Ovary (tissue), 7 donors: ENCODE measurements at regions not wholly inside any gene's neighbourhood (a gene's known extent, or its start where the extent isn't known, plus 50 kb on each side); places are given as distances from the start of the nearest gene placed in this dataset.

Experiments
- DNase-seq, 5 donors: peaks; one replicate each; pipeline ENCODE4 v3.0.0-alpha.2; 2019 to 2020
- H3K27ac ChIP-seq, 2 donors: fragments of 200-600 bp; one replicate each; pipeline versions ENCODE4 v1.5.1 to v1.8.0; 2019 to 2022
- H3K27me3 ChIP-seq: fragments of 200-600 bp; one replicate; pipeline ENCODE4 v1.8.0; 2022
- H3K36me3 ChIP-seq: fragments of 200-600 bp; sonication (generic); one replicate; pipeline ENCODE4 v1.5.1; 2019
- H3K4me1 ChIP-seq: one replicate; pipeline ENCODE4 v1.8.1; 2013; ENCODE audit warnings: mild to moderate bottlenecking, moderate library complexity; ENCODE audit not compliant: insufficient read depth
- H3K4me3 ChIP-seq: fragments of 200-600 bp; sonication (generic); one replicate; pipeline ENCODE4 v1.5.1; 2017
- H3K9me3 ChIP-seq, 2 donors: fragments of 200-600 bp in 1 of 2; sonication (generic) in 1 of 2; one replicate each; pipeline versions ENCODE4 v1.5.1 to v1.8.1; 2013 to 2019; ENCODE audit warnings: mild to moderate bottlenecking in 1 of 2, moderate library complexity in 1 of 2
- CTCF ChIP-seq, 3 donors: fragments of 450-650 bp in 2 of 3; fragments of 200-600 bp in 1 of 3; IDR thresholded peaks; one replicate each; pipeline versions ENCODE4 v1.5.1 to v1.8.0; 2016 to 2022; ENCODE audit warnings: antibody characterized with exemption in 3 of 3, mild to moderate bottlenecking in 1 of 3
- EP300 ChIP-seq: sonication (generic); formaldehyde crosslinking; IDR thresholded peaks from one replicate; pipeline ENCODE4 v1.6.1; 2017; ENCODE audit warnings: antibody characterized with exemption
- POLR2A ChIP-seq: fragments of 450-650 bp; IDR thresholded peaks from one replicate; pipeline ENCODE4 v1.6.1; 2017; ENCODE audit warnings: antibody characterized with exemption, mild to moderate bottlenecking, moderate library complexity
- WGBS, 3 donors: extraction: QIAGEN DNeasy Blood & Tissue Kit in 1 of 3; methylation state at CpG; one replicate each; pipeline versions ENCODE4 v1.1.5 to v1.1.7; 2013 to 2017; 5-methylcytosine and 5-hydroxymethylcytosine counted together
- intact Hi-C, 4 donors: fragments of 100-400 bp; cut with DNase I; formaldehyde crosslinking; loops; one replicate each; pipeline versions ENCODE4 v1.11.0 to v1.15.1; 2022 to 2023
- donor health status: DM: no; HTN: no; CAD: no; lungs with moderate emphysema.
- donor health status: DM: no; HTN: no; CAD: no.
- donor health status: Bipolar disorder and iron deficiency.
- donor health status: DM: no; HTN: no; CAD: no.
- donor health status: DM: yes; HTN: yes; CAD: no.

DNA sequence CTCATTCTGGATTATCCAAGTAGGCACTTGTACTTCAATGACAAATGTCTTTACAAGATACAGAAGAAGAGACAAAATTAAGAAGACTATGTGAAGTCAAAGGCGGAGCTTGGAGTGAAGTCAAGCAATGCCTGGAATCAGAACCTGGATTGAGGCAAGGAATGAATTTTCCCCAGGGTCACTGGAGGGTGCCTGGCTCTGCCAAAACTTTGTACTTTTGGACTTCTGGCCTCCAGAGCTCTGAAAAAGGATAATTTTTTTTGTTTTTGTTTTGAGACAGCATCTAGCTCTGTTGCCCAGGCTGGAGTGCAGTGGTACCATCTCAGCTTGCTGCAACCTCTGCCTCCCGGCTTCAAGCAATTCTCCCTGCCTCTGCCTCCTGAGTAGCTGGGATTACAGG lies 119.3 kb upstream of the AGBL1 start:
- TF ChIP-seq POLR2A (no peak), CTCF (IDR thresholded peaks at IDR 0.05) (no peak), EP300 (no peak)
- H3K4me1 ChIP-seq = no peaks in the 10 kb centered on the region
- no peaks in the 10 kb centered on the region for H3K36me3 ChIP-seq
- intact Hi-C loops = no loop called here
- DNase-seq = no peak
- H3K4me3 ChIP-seq = no peak overlapping the region
- no peaks in the 10 kb centered on the region for H3K27me3 ChIP-seq
- H3K27ac ChIP-seq = no peak overlapping the region
- WGBS, 3 donors = 88 to 89% (median 88%) methylated on average over 2 of the region's 2 CpGs
- H3K9me3 ChIP-seq = no peaks in the 10 kb centered on the region

DNA sequence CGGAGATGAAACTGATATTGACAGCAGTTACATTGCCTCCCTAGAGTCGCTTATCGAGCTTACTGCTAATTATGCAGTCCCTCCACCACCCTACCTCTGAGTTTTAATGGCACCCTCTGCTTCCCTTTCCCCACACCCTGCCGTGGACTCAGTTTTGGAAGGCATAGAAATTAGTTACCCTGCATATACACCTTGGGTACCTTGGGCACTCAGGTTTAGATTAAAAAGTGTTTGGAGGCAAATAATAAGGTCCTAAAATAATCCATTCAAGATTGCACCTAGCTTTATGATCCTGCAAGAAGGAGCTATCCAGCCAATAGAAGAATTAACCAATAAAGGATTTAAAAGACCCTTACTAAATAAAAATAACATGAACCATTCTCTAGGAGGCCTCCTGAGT lies 117.8 kb upstream of the AGBL1 start:
- H3K27ac ChIP-seq = no peak overlapping the region
- H3K36me3 ChIP-seq = no peaks in the 10 kb centered on the region
- TF ChIP-seq EP300 (no peak), CTCF (IDR thresholded peaks at IDR 0.05) (no peak), POLR2A (no peak)
- H3K27me3 ChIP-seq = no peaks in the 10 kb centered on the region
- WGBS, 3 donors = 66 to 81% (median 78%) methylated on average over 4 of the region's 4 CpGs
- intact Hi-C loops = no loop called here
- DNase-seq = no peak
- H3K4me3 ChIP-seq = no peak overlapping the region
- H3K4me1 ChIP-seq = no peaks in the 10 kb centered on the region
- no peaks in the 10 kb centered on the region for H3K9me3 ChIP-seq

GRCh38 chr15:85963262-85963760 lies 116.4 kb upstream of the AGBL1 start:
- intact Hi-C loops = no loop called here
- WGBS, 3 donors = 76 to 90% (median 77%) methylated on average over 4 of the region's 4 CpGs

DNA sequence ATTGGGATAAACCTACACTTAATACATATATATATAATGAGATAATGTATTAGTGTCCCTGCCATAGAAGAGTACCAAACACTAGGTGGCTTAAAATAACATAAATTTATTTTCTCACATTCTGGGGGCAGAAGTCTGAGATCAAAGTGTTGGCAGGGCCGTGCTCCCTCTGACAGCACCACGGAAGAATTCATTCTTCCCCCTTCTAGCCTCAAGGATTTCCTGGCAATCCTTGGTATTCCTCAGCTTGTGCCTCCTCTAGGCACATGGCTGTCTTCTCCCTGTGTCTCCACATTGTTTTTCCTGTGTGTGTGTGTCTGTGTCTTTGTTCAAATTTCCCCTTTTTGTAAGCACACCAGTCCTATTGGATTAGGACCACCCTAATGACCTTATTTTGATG lies 115.2 kb upstream of the AGBL1 start:
- no peaks in the 10 kb centered on the region for H3K36me3 ChIP-seq
- intact Hi-C loops = no loop called here
- WGBS, 3 donors = 22 to 40% (median 28%) methylated on average over 2 of the region's 2 CpGs
- H3K4me3 ChIP-seq = no peak overlapping the region
- TF ChIP-seq CTCF (IDR thresholded peaks at IDR 0.05) (no peak), POLR2A (no peak), EP300 (no peak)
- no peak for DNase-seq
- H3K27ac ChIP-seq = no peak overlapping the region
- no peaks in the 10 kb centered on the region for H3K27me3 ChIP-seq
- H3K4me1 ChIP-seq = no peaks in the 10 kb centered on the region
- H3K9me3 ChIP-seq = no peaks in the 10 kb centered on the region

More at GRCh38 chr15:85963262-85963760, 116.4 kb upstream of the AGBL1 start:
- no peak overlapping the region for H3K4me3 ChIP-seq
- TF ChIP-seq CTCF (IDR thresholded peaks at IDR 0.05) (no peak), POLR2A (no peak), EP300 (no peak)
- H3K4me1 ChIP-seq = no peaks in the 10 kb centered on the region
- no peaks in the 10 kb centered on the region for H3K9me3 ChIP-seq
- H3K36me3 ChIP-seq = no peaks in the 10 kb centered on the region
- DNase-seq = no peak
- no peaks in the 10 kb centered on the region for H3K27me3 ChIP-seq
- H3K27ac ChIP-seq = no peak overlapping the region
